ENCODE measurements at regions not wholly inside any gene's neighbourhood (a gene's known extent, or its start where the extent isn't known, plus 50 kb on each side); places are given as distances from the start of the nearest gene placed in this dataset.

DNA sequence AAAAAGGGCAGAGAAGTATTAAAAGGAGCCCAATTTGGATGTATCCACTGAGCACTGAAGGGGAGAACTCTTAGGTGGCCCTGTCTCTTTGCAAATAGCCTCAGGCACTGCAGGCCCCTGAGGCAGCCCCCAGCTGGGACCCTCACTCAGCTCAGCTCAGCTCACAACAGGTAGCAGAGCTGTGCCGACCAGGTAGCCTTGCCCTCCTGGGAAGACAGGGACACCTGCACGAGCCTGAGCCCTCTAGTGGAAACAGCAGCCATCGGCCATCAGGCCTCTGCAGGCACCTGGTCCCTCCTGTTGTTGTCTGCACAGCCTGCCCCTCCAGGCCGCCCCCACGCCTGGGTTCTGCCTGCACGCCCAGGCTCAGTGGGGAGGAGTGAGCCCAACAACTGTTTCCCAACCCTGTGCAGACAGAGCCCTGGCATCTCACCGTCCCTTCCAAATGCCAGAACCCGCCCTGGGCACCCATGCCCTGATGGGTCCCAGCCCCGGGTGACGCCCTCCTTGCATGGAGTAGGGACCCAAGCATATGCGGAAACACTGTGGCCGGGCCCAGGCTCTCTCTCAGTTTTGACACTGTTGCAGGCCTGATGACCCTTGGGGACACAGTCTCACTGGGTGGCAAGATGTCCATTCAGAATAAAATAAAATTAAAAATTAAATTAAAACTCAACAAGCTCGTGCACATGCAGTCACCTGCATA is 60.0 kb upstream of the AJAP1 start:
- Histone ChIP-seq H3K36me3 (ENCODE audit: low read length) (no peaks in the 10 kb centered on the region), H3K27ac (ENCODE audit: low read depth, low read length) (no peak overlapping the region), H3K4me2 (ENCODE audit: low read depth, low read length, poor library complexity, severe bottlenecking) (no peak overlapping the region), H3K27me3 (ENCODE audit: low read length) (no peaks in the 10 kb centered on the region), H3K9ac (ENCODE audit: low read length) (no peak overlapping the region), H3K4me3 (ENCODE audit: insufficient read depth, low read length, poor library complexity, severe bottlenecking) (no peak overlapping the region), H3F3A (ENCODE audit: insufficient read depth) (no peaks in the 10 kb centered on the region), H2AFZ (ENCODE audit: low read depth, low read length, severe bottlenecking) (no peak overlapping the region), H3K79me2 (ENCODE audit: insufficient read depth, low read length) (no peaks in the 10 kb centered on the region), H3K9me2 (replicated peaks; ENCODE audit: insufficient read depth, low read length) (no peaks in the 10 kb centered on the region), H4K20me1 (ENCODE audit: low read depth, low read length) (no peaks in the 10 kb centered on the region), H3K9me3 (ENCODE audit: insufficient read depth, low read length) (no peaks in the 10 kb centered on the region)
- TF ChIP-seq, protein P1, sequence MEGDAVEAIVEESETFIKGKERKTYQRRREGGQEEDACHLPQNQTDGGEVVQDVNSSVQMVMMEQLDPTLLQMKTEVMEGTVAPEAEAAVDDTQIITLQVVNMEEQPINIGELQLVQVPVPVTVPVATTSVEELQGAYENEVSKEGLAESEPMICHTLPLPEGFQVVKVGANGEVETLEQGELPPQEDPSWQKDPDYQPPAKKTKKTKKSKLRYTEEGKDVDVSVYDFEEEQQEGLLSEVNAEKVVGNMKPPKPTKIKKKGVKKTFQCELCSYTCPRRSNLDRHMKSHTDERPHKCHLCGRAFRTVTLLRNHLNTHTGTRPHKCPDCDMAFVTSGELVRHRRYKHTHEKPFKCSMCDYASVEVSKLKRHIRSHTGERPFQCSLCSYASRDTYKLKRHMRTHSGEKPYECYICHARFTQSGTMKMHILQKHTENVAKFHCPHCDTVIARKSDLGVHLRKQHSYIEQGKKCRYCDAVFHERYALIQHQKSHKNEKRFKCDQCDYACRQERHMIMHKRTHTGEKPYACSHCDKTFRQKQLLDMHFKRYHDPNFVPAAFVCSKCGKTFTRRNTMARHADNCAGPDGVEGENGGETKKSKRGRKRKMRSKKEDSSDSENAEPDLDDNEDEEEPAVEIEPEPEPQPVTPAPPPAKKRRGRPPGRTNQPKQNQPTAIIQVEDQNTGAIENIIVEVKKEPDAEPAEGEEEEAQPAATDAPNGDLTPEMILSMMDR (IDR thresholded peaks at IDR 0.05; ENCODE audit: insufficient read depth, low read length, poor library complexity, severe bottlenecking) = no peak
- no peak for TF ChIP-seq EZH2phosphoT487 (conservative IDR thresholded peaks at IDR 0.05; ENCODE audit: low read length)

DNA sequence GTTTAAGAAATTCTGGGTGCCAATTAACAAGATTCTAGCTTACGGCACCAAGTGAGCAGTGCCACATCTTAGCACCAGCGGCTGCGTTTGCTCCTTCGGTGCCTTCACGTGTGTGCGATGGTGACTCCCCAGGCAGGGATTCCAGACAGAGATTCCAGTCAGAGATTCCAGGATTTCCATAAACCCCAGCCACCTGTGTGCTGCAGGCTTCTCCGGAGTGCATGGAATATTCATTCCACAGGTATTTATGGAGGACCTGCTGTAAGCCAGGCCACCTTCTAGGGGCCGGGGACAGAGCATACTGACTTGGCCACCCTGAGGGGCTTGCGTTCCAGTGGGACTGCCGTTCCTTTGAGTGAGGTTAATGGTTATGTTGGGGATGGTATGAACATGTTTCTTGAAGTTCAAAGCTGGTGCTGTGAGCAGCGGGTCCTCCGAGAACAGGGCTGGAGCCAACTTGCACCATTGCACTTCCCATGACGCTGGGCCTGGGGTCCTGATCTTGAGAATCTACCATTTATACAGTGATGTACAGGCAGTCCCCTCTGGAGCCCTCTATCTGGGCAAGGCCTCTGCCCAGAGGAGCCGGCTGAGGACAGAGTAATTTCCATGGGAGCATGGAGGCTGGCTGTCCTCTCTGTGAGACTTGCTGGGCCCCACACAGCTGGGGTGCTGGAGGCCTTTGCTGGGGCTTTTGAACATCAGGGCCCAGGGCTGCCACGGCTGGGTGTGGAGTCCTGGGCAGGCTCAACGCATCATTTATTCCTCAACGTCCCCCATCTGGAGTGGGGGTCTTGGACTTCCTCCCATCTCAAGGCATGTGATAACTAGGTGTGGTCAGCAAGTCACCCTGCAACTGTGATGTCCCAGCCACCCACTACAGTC is 58.8 kb upstream of the AJAP1 start:
- TF ChIP-seq, protein P1 (IDR thresholded peaks at IDR 0.05; ENCODE audit: insufficient read depth, low read length, poor library complexity, severe bottlenecking) = no peak
- TF ChIP-seq EZH2phosphoT487 (conservative IDR thresholded peaks at IDR 0.05; ENCODE audit: low read length) = no peak
- Histone ChIP-seq H3F3A (ENCODE audit: insufficient read depth) (no peaks in the 10 kb centered on the region), H3K9ac (ENCODE audit: low read length) (no peak overlapping the region), H2AFZ (ENCODE audit: low read depth, low read length, severe bottlenecking) (no peak overlapping the region), H4K20me1 (ENCODE audit: low read depth, low read length) (no peaks in the 10 kb centered on the region), H3K4me3 (ENCODE audit: insufficient read depth, low read length, poor library complexity, severe bottlenecking) (no peak overlapping the region), H3K9me3 (ENCODE audit: insufficient read depth, low read length) (no peaks in the 10 kb centered on the region), H3K4me2 (ENCODE audit: low read depth, low read length, poor library complexity, severe bottlenecking) (no peak overlapping the region), H3K36me3 (ENCODE audit: low read length) (no peaks in the 10 kb centered on the region), H3K9me2 (replicated peaks; ENCODE audit: insufficient read depth, low read length) (no peaks in the 10 kb centered on the region), H3K27me3 (ENCODE audit: low read length) (no peaks in the 10 kb centered on the region), H3K79me2 (ENCODE audit: insufficient read depth, low read length) (no peaks in the 10 kb centered on the region), H3K27ac (ENCODE audit: low read depth, low read length) (no peak overlapping the region)

DNA sequence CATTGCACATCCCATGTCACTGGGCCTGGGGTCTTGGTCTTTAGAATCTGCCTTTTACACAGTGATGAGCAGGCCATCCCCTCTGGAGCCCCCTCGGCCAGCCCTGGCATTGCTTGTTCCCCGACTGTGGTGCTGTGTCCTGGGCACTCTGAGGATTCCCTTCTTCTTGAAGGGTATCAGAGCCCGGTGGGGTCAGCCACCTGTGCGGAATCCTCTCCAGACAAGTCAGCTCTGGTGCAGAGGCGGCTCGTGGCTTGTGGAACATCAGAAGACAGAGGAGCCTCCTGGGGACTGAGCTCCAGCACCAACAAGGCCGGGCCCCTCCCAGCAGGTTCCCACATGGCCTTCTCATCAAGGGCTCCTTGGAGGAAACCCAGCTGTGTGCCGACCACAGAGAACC is 57.9 kb upstream of the AJAP1 start:
- Histone ChIP-seq H3K4me2 (ENCODE audit: low read depth, low read length, poor library complexity, severe bottlenecking) (no peak overlapping the region), H3K27me3 (ENCODE audit: low read length) (no peaks in the 10 kb centered on the region), H3K36me3 (ENCODE audit: low read length) (no peaks in the 10 kb centered on the region), H3K79me2 (ENCODE audit: insufficient read depth, low read length) (no peaks in the 10 kb centered on the region), H3K9me3 (ENCODE audit: insufficient read depth, low read length) (no peaks in the 10 kb centered on the region), H3K9ac (ENCODE audit: low read length) (no peak overlapping the region), H3K4me3 (ENCODE audit: insufficient read depth, low read length, poor library complexity, severe bottlenecking) (no peak overlapping the region), H3F3A (ENCODE audit: insufficient read depth) (no peaks in the 10 kb centered on the region), H3K27ac (ENCODE audit: low read depth, low read length) (no peak overlapping the region), H3K9me2 (replicated peaks; ENCODE audit: insufficient read depth, low read length) (no peaks in the 10 kb centered on the region), H2AFZ (ENCODE audit: low read depth, low read length, severe bottlenecking) (no peak overlapping the region), H4K20me1 (ENCODE audit: low read depth, low read length) (no peaks in the 10 kb centered on the region)
- TF ChIP-seq, protein P1 (IDR thresholded peaks at IDR 0.05; ENCODE audit: insufficient read depth, low read length, poor library complexity, severe bottlenecking) = no peak
- no peak for TF ChIP-seq EZH2phosphoT487 (conservative IDR thresholded peaks at IDR 0.05; ENCODE audit: low read length)
